ENCODE measurements at regions not wholly inside any gene's neighbourhood (a gene's known extent, or its start where the extent isn't known, plus 50 kb on each side); places are given as distances from the start of the nearest gene placed in this dataset.

- intact Hi-C loops (cut with DNase I) = no loop called here
- no peaks in the 10 kb centered on the region for H3K9me3 ChIP-seq
- no peak for TF ChIP-seq POLR2AphosphoS5 (IDR thresholded peaks at IDR 0.05)
- no peak for TF ChIP-seq POLR2A (IDR thresholded peaks at IDR 0.05)
- no peak for TF ChIP-seq CTCF (IDR thresholded peaks at IDR 0.05)
- no peak for TF ChIP-seq EP300 (IDR thresholded peaks at IDR 0.05)
- no peaks in the 10 kb centered on the region for H3K4me1 ChIP-seq
- no peak overlapping the region for H3K4me3 ChIP-seq
- 66 to 83% methylated on average over 7 of the region's 7 CpGs for WGBS, 2 donors
- no peaks in the 10 kb centered on the region for H3K36me3 ChIP-seq
- no peak for DNase-seq
- no peaks in the 10 kb centered on the region for H3K27me3 ChIP-seq
- H3K27ac ChIP-seq = no peak overlapping the region
Observed at GRCh38 chr2:100632037-100632436, 69.2 kb downstream of the PDCL3 start.

- Histone ChIP-seq H3K27ac (no peak overlapping the region), H3K27me3 (no peaks in the 10 kb centered on the region), H3K36me3 (no peaks in the 10 kb centered on the region), H3K9me3 (no peaks in the 10 kb centered on the region), H3K4me3 (no peak overlapping the region), H3K4me1 (no peaks in the 10 kb centered on the region)
- no peak for TF ChIP-seq EP300 (IDR thresholded peaks at IDR 0.05)
- no peak for DNase-seq
- 73 to 83% methylated on average over 4 of the region's 4 CpGs for WGBS, 2 donors
- intact Hi-C loops (cut with DNase I) = no loop called here
Observed at GRCh38 chr2:100632759-100633158, 70.0 kb downstream of the PDCL3 start.

- H3K4me3 ChIP-seq = no peak overlapping the region
- 71 to 74% methylated on average over 14 of the region's 14 CpGs for WGBS, 2 donors
- intact Hi-C loops (cut with DNase I) = no loop called here
- no peaks in the 10 kb centered on the region for H3K27me3 ChIP-seq
- no peaks in the 10 kb centered on the region for H3K36me3 ChIP-seq
- DNase-seq = no peak
- H3K9me3 ChIP-seq = no peaks in the 10 kb centered on the region
- no peak overlapping the region for H3K27ac ChIP-seq
- H3K4me1 ChIP-seq = no peaks in the 10 kb centered on the region
- no peak for TF ChIP-seq EP300 (IDR thresholded peaks at IDR 0.05)
- no peak for TF ChIP-seq CTCF (IDR thresholded peaks at IDR 0.05)
- no peak for TF ChIP-seq POLR2AphosphoS5 (IDR thresholded peaks at IDR 0.05)
- TF ChIP-seq POLR2A (IDR thresholded peaks at IDR 0.05) = no peak
Observed at GRCh38 chr2:100639588-100640390, 77.0 kb downstream of the PDCL3 start.

GRCh38 chr2:100640431-100641124, 77.8 kb downstream of the PDCL3 start:
- no peak overlapping the region for H3K27ac ChIP-seq
- no peaks in the 10 kb centered on the region for H3K27me3 ChIP-seq
- intact Hi-C loops (cut with DNase I) = no loop called here
- H3K9me3 ChIP-seq = no peaks in the 10 kb centered on the region
- TF ChIP-seq CTCF (IDR thresholded peaks at IDR 0.05) (no peak), POLR2A (IDR thresholded peaks at IDR 0.05) (no peak), POLR2AphosphoS5 (IDR thresholded peaks at IDR 0.05) (no peak), EP300 (IDR thresholded peaks at IDR 0.05) (no peak)
- H3K36me3 ChIP-seq = no peaks in the 10 kb centered on the region
- H3K4me1 ChIP-seq = no peaks in the 10 kb centered on the region
- no peak overlapping the region for H3K4me3 ChIP-seq
- no peak for DNase-seq
- 79 to 80% methylated on average over 21 of the region's 21 CpGs for WGBS, 2 donors

- H3K9me3 ChIP-seq = no peaks in the 10 kb centered on the region
- no peak for DNase-seq
- H3K4me3 ChIP-seq = no peak overlapping the region
- H3K36me3 ChIP-seq = no peaks in the 10 kb centered on the region
- TF ChIP-seq POLR2AphosphoS5 (IDR thresholded peaks at IDR 0.05) = no peak
- no peak for TF ChIP-seq POLR2A (IDR thresholded peaks at IDR 0.05)
- no peak for TF ChIP-seq CTCF (IDR thresholded peaks at IDR 0.05)
- no peak for TF ChIP-seq EP300 (IDR thresholded peaks at IDR 0.05)
- intact Hi-C loops (cut with DNase I) = no loop called here
- H3K27ac ChIP-seq = no peak overlapping the region
- H3K27me3 ChIP-seq = no peaks in the 10 kb centered on the region
- 78 to 85% methylated on average over 11 of the region's 11 CpGs for WGBS, 2 donors
- no peaks in the 10 kb centered on the region for H3K4me1 ChIP-seq
Observed at GRCh38 chr2:100641125-100641435, 78.3 kb downstream of the PDCL3 start.
